H1 (cell line): ENCODE measurements at regions not wholly inside any gene's neighbourhood (a gene's known extent, or its start where the extent isn't known, plus 50 kb on each side); places are given as distances from the start of the nearest gene placed in this dataset.

Experiments
- ASH2L ChIP-seq: fragments of 200-600, 300-600 bp; sonication (generic); IDR thresholded peaks from one replicate; pipeline ENCODE4 v1.7.1; 2017; ENCODE audit warnings: low read length
- CHD2 ChIP-seq: IDR thresholded peaks from 2 replicates; pipeline ENCODE4 v1.6.1; 2012; ENCODE audit warnings: low read length, improper control_type of control experiment
- KDM5A ChIP-seq: fragments of 200-600 bp; IDR thresholded peaks from 2 replicates; pipeline ENCODE4 v1.7.1; 2012; ENCODE audit warnings: mild to moderate bottlenecking, low read length, inconsistent platforms, mixed read lengths
- TF ChIP-seq, protein P1 (sequence below): IDR thresholded peaks from 2 replicates; pipeline ENCODE4 v1.6.1; 2012; ENCODE audit warnings: low read length, inconsistent platforms

DNA sequence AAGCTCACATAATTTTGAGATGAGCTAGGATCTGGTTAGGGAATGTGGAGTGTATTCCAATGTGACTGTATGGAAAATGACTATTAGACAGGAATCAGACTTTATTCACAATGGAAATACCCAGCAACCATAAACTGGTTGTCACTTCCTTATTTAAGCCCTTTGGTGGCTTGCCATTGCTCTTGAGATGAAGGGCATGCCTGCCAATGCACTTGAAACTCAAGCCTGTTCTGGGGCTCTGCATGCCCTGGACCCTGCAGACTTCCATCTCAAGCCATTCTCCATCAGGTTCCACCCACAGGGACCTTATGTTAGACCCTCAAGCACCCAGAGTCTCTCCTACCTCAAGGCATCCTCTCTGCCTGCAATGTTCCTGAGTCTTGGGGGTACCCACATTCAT lies 145.5 kb downstream of the MPP7 start (continued):
- TF ChIP-seq KDM5A (no peak), CHD2 (no peak), ASH2L (no peak)
- TF ChIP-seq, protein P1, sequence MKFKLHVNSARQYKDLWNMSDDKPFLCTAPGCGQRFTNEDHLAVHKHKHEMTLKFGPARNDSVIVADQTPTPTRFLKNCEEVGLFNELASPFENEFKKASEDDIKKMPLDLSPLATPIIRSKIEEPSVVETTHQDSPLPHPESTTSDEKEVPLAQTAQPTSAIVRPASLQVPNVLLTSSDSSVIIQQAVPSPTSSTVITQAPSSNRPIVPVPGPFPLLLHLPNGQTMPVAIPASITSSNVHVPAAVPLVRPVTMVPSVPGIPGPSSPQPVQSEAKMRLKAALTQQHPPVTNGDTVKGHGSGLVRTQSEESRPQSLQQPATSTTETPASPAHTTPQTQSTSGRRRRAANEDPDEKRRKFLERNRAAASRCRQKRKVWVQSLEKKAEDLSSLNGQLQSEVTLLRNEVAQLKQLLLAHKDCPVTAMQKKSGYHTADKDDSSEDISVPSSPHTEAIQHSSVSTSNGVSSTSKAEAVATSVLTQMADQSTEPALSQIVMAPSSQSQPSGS, result no peak
